ENCODE measurements at regions not wholly inside any gene's neighbourhood (a gene's known extent, or its start where the extent isn't known, plus 50 kb on each side); places are given as distances from the start of the nearest gene placed in this dataset.

DNA sequence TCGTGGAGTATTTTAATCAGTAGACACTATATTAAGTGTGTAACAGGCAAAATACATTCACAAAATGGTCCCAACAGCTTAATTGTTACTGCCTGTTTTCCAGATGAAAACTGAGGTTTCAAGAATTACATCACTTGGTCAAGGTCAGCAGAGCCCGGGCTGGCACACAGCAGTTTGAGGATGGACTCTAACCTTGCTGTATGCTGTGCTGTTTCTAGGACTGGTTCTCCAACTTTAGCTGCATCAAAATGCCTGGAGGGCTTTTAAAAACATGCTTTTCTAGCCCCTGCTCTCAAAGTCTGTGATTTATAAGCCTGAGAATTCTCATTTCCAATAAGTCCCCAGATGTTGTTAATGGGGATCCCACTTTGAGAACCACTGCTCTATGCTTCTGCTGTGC lies 247.1 kb upstream of the FZD8 start:
- TF ChIP-seq, protein P1, sequence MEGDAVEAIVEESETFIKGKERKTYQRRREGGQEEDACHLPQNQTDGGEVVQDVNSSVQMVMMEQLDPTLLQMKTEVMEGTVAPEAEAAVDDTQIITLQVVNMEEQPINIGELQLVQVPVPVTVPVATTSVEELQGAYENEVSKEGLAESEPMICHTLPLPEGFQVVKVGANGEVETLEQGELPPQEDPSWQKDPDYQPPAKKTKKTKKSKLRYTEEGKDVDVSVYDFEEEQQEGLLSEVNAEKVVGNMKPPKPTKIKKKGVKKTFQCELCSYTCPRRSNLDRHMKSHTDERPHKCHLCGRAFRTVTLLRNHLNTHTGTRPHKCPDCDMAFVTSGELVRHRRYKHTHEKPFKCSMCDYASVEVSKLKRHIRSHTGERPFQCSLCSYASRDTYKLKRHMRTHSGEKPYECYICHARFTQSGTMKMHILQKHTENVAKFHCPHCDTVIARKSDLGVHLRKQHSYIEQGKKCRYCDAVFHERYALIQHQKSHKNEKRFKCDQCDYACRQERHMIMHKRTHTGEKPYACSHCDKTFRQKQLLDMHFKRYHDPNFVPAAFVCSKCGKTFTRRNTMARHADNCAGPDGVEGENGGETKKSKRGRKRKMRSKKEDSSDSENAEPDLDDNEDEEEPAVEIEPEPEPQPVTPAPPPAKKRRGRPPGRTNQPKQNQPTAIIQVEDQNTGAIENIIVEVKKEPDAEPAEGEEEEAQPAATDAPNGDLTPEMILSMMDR (IDR thresholded peaks at IDR 0.05; ENCODE audit: low read depth, low read length): no peak
- TF ChIP-seq EZH2phosphoT487 (IDR thresholded peaks at IDR 0.05; ENCODE audit: low read depth): no peak

Measured in OCI-LY3 (cell line).